CD14-positive monocyte (primary cell): ENCODE measurements at regions not wholly inside any gene's neighbourhood (a gene's known extent, or its start where the extent isn't known, plus 50 kb on each side); places are given as distances from the start of the nearest gene placed in this dataset.

Experiments used
- DNase-seq, 3 donors: peaks; one replicate each; pipeline ENCODE4 v3.0.0-alpha.2; 2011 to 2022
- H2AFZ ChIP-seq: 2 replicates; pipeline ENCODE4 v1.6.0; 2012; ENCODE audit warnings: mild to moderate bottlenecking, low read depth, low read length, inconsistent platforms; ENCODE audit not compliant: insufficient read depth, poor library complexity, severe bottlenecking
- H3K27ac ChIP-seq, 2 donors: 1 replicate in 1 of 2; 2 replicates in 1 of 2; pipeline ENCODE4 v1.5.1; 2012 to 2013; ENCODE audit warnings: low read length in 2 of 2, control low read depth in 1 of 2, inconsistent platforms in 1 of 2, low read depth in 1 of 2, mild to moderate bottlenecking in 1 of 2
- H3K27me3 ChIP-seq, 2 donors: one replicate each; pipeline versions ENCODE4 v1.6.0 to v1.6.1; 2011 to 2013; ENCODE audit warnings: low read length in 2 of 2; ENCODE audit not compliant: control insufficient read depth in 2 of 2, insufficient read depth in 2 of 2
- H3K36me3 ChIP-seq, 2 donors: replicated peaks in 1 of 2; 1 replicate in 1 of 2; 2 replicates in 1 of 2; pipeline versions ENCODE4 v1.5.1 to v1.6.1; 2012 to 2013; ENCODE audit warnings: low read length in 2 of 2, control low read depth in 1 of 2, inconsistent platforms in 1 of 2, mild to moderate bottlenecking in 1 of 2; ENCODE audit not compliant: insufficient read depth in 2 of 2, control insufficient read depth in 1 of 2
- H3K4me1 ChIP-seq, 2 donors: 1 replicate in 1 of 2; 2 replicates in 1 of 2; pipeline versions ENCODE4 v1.5.1 to v1.6.1; 2012 to 2013; ENCODE audit warnings: low read length in 2 of 2, control low read depth in 1 of 2, inconsistent platforms in 1 of 2, mild to moderate bottlenecking in 1 of 2, moderate library complexity in 1 of 2; ENCODE audit not compliant: insufficient read depth in 2 of 2, control insufficient read depth in 1 of 2
- H3K4me2 ChIP-seq: replicated peaks from 2 replicates; pipeline ENCODE3; 2012; ENCODE audit warnings: low read length, moderate library complexity, mild to moderate bottlenecking; ENCODE audit not compliant: poor library complexity, severe bottlenecking; ENCODE audit errors: extremely low read depth
- H3K4me3 ChIP-seq, 3 experiments: fragments of 200-600 bp in 1 of 3; sonication (generic) in 1 of 3; replicated peaks in 1 of 3; 1 replicate in 2 of 3; 2 replicates in 1 of 3; pipeline ENCODE4 v1.5.1; 2011 to 2013; ENCODE audit warnings: low read length in 3 of 3, mild to moderate bottlenecking in 3 of 3, control low read depth in 2 of 3, low read depth in 2 of 3, inconsistent platforms in 1 of 3, moderate library complexity in 1 of 3
- H3K79me2 ChIP-seq: 2 replicates; pipeline ENCODE4 v1.6.0; 2012; ENCODE audit warnings: mild to moderate bottlenecking, control low read depth, inconsistent platforms, low read length, moderate library complexity; ENCODE audit not compliant: insufficient read depth
- H3K9ac ChIP-seq: 2 replicates; pipeline ENCODE4 v1.6.0; 2017; ENCODE audit warnings: low read length, mild to moderate bottlenecking; ENCODE audit not compliant: insufficient read depth, poor library complexity, severe bottlenecking
- H3K9me3 ChIP-seq, 2 donors: replicated peaks in 1 of 2; 1 replicate in 1 of 2; 2 replicates in 1 of 2; pipeline versions ENCODE4 v1.5.1 to v1.6.1; 2012 to 2013; ENCODE audit warnings: low read length in 2 of 2, control low read depth in 1 of 2; ENCODE audit not compliant: control insufficient read depth in 1 of 2, insufficient read depth in 1 of 2
- H4K20me1 ChIP-seq: 2 replicates; pipeline ENCODE4 v1.6.0; 2012; ENCODE audit warnings: mild to moderate bottlenecking, low read length, control low read depth, moderate library complexity; ENCODE audit not compliant: insufficient read depth
- H3K27ac Mint-ChIP-seq, 7 donors: one replicate each; pipeline ENCODE4 v1.8.0; 2020; ENCODE audit warnings: mild to moderate bottlenecking in 7 of 7, mixed read lengths in 7 of 7, moderate library complexity in 6 of 7, inconsistent platforms in 2 of 7
- H3K27me3 Mint-ChIP-seq, 3 donors: one replicate each; pipeline ENCODE4 v1.8.0; 2021 to 2022; ENCODE audit warnings: low read depth in 3 of 3, mild to moderate bottlenecking in 3 of 3, mixed read lengths in 3 of 3, moderate library complexity in 3 of 3, inconsistent platforms in 1 of 3
- H3K36me3 Mint-ChIP-seq, 2 donors: one replicate each; pipeline ENCODE4 v1.8.0; 2020; ENCODE audit warnings: mixed read lengths in 2 of 2, inconsistent platforms in 1 of 2, mild to moderate bottlenecking in 1 of 2
- H3K4me1 Mint-ChIP-seq: one replicate; pipeline ENCODE4 v1.8.0; 2020; ENCODE audit warnings: mild to moderate bottlenecking, mixed read lengths
- H3K4me3 Mint-ChIP-seq, 2 donors: one replicate each; pipeline ENCODE4 v1.8.0; 2020; ENCODE audit warnings: mild to moderate bottlenecking in 2 of 2, mixed read lengths in 2 of 2, moderate library complexity in 1 of 2
- H3K9me3 Mint-ChIP-seq, 7 donors: one replicate each; pipeline ENCODE4 v1.8.0; 2020 to 2022; ENCODE audit warnings: mixed read lengths in 7 of 7, mild to moderate bottlenecking in 6 of 7, moderate library complexity in 6 of 7, inconsistent platforms in 2 of 7
- WGBS: methylation state at CpG from one replicate; pipeline ENCODE4 v1.1.5; 2013; ENCODE audit warnings: missing lambda C conversion rate; ENCODE audit not compliant: insufficient coverage; 5-methylcytosine and 5-hydroxymethylcytosine counted together
- intact Hi-C, 2 donors: fragments of 100-400 bp; cut with micrococcal nuclease; formaldehyde crosslinking; loops; one replicate each; pipeline versions ENCODE4 v1.15.0 to v1.15.1; 2023
- TF ChIP-seq, protein P1 (sequence below): fragments of 200-600 bp; IDR thresholded peaks from one replicate; pipeline ENCODE4 v1.8.0; 2022; ENCODE audit warnings: antibody characterized with exemption, mild to moderate bottlenecking

DNA sequence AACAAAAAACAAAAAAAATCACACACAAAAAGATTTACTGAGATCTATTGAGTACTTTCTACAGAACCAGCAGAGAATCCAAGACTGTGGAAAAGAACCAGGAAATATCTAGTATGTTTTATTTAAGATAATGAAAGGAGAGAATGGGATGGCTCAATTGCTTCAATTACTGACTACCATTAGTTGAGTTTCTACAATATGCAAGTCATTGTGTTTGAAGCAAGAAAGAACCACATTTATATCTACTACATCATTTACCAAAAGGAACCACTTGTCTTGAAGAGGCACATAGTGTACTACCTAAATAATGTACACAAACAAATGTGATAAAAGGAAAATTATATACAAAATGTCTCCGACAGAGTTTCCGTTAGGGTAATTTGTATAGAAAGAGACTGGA lies 325.9 kb upstream of the TNC start:
- Mint-ChIP-seq H3K4me3 (peak overlapping the region in 1 of 2 donors; percentile 28), H3K27me3 (peaks cover 0 to 2% (median 0%) of the 10 kb centered on the region in 3 donors), H3K36me3 (no peaks in the 10 kb centered on the region), H3K4me1 (no peaks in the 10 kb centered on the region), H3K9me3 (peaks cover 0 to 6% (median 0%) of the 10 kb centered on the region in 7 donors), H3K27ac (no peak overlapping the region)
- Histone ChIP-seq H3K27me3 (no peaks in the 10 kb centered on the region), H3K9ac (no peak overlapping the region), H3K36me3 (no peaks in the 10 kb centered on the region), H3K27ac (no peak overlapping the region), H3K4me3 (no peak overlapping the region), H3K79me2 (no peaks in the 10 kb centered on the region), H3K4me2 (no peak overlapping the region), H4K20me1 (no peaks in the 10 kb centered on the region), H3K4me1 (no peaks in the 10 kb centered on the region), H2AFZ (no peak overlapping the region), H3K9me3 (no peaks in the 10 kb centered on the region)
- intact Hi-C loops, result no loop called here
- TF ChIP-seq, protein P1, sequence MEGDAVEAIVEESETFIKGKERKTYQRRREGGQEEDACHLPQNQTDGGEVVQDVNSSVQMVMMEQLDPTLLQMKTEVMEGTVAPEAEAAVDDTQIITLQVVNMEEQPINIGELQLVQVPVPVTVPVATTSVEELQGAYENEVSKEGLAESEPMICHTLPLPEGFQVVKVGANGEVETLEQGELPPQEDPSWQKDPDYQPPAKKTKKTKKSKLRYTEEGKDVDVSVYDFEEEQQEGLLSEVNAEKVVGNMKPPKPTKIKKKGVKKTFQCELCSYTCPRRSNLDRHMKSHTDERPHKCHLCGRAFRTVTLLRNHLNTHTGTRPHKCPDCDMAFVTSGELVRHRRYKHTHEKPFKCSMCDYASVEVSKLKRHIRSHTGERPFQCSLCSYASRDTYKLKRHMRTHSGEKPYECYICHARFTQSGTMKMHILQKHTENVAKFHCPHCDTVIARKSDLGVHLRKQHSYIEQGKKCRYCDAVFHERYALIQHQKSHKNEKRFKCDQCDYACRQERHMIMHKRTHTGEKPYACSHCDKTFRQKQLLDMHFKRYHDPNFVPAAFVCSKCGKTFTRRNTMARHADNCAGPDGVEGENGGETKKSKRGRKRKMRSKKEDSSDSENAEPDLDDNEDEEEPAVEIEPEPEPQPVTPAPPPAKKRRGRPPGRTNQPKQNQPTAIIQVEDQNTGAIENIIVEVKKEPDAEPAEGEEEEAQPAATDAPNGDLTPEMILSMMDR, result no peak
- no CpG with 5 or more reads among the region's 2 CpGs for WGBS
- no peak for DNase-seq

DNA sequence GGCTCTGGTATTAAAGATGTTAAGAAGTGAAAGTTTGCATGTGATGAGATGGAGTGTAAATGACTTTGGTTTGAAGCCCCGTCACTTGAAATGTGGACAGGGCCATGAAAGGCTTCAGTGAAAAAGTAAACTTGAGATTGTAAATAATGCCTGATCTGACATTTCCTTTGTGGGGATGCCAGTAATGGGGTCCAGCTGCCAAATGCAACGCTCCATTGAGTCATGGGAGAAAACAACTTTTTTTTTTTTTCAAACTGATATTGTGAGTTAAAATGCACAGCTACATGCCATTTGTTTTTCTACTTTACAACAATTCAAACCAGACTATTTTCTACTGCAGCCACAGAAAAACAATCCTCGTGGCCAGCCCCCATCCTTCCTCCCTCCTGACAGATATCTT lies 327.0 kb upstream of the TNC start:
- Mint-ChIP-seq H3K4me3 (no peak overlapping the region), H3K36me3 (no peaks in the 10 kb centered on the region), H3K27me3 (peaks cover 0 to 2% (median 0%) of the 10 kb centered on the region in 3 donors), H3K4me1 (no peaks in the 10 kb centered on the region), H3K27ac (no peak overlapping the region), H3K9me3 (peaks cover 0 to 6% (median 0%) of the 10 kb centered on the region in 7 donors)
- no peaks in the 10 kb centered on the region for H3K4me1 ChIP-seq
- no peaks in the 10 kb centered on the region for H4K20me1 ChIP-seq
- intact Hi-C loops, result no loop called here
- no peaks in the 10 kb centered on the region for H3K27me3 ChIP-seq
- H2AFZ ChIP-seq, result no peak overlapping the region
- 38% methylated on average over 1 of the region's 3 CpGs for WGBS
- H3K9ac ChIP-seq, result no peak overlapping the region
- H3K36me3 ChIP-seq, result no peaks in the 10 kb centered on the region
- H3K27ac ChIP-seq, result no peak overlapping the region
- no peaks in the 10 kb centered on the region for H3K79me2 ChIP-seq
- no peak overlapping the region for H3K4me3 ChIP-seq
- TF ChIP-seq, protein P1, result no peak
- H3K4me2 ChIP-seq, result no peak overlapping the region
- no peak for DNase-seq
- H3K9me3 ChIP-seq, result no peaks in the 10 kb centered on the region
